ENCODE measurements at regions not wholly inside any gene's neighbourhood (a gene's known extent, or its start where the extent isn't known, plus 50 kb on each side); places are given as distances from the start of the nearest gene placed in this dataset.

GRCh38 chr14:48584031-48584430 lies 908.6 kb upstream of the MDGA2 start:
- DNase-seq, result no peak
- no peaks in the 10 kb centered on the region for H3K36me3 ChIP-seq (replicated peaks in 1 of 2; ENCODE audit: control insufficient read depth in 1 of 2, insufficient read depth in 2 of 2, low read length in 2 of 2)
- H3K4me2 ChIP-seq (replicated peaks; ENCODE audit: extremely low read depth, low read length, poor library complexity, severe bottlenecking), result no peak overlapping the region
- TF ChIP-seq CTCF (IDR thresholded peaks at IDR 0.05), result no peak
- no peaks in the 10 kb centered on the region for H3K79me2 ChIP-seq (ENCODE audit: insufficient read depth, low read length)
- Mint-ChIP-seq H3K9me3 (no peaks in the 10 kb centered on the region), H3K27me3 (ENCODE audit: low read depth in 3 of 3) (peaks cover 0 to 2% (median 0%) of the 10 kb centered on the region in 3 donors), H3K4me3 (no peak overlapping the region), H3K27ac (no peak overlapping the region), H3K4me1 (no peaks in the 10 kb centered on the region), H3K36me3 (no peaks in the 10 kb centered on the region)
- intact Hi-C loops (cut with micrococcal nuclease), result no loop called here
- H3K9me3 ChIP-seq (replicated peaks in 1 of 2; ENCODE audit: control insufficient read depth in 1 of 2, insufficient read depth in 1 of 2, low read length in 2 of 2), result peaks cover 0 to under 1% of the 10 kb centered on the region in 2 donors
- H3K9ac ChIP-seq (ENCODE audit: insufficient read depth, low read length, poor library complexity, severe bottlenecking), result no peak overlapping the region
- H3K27me3 ChIP-seq (ENCODE audit: control insufficient read depth in 2 of 2, insufficient read depth in 2 of 2, low read length in 2 of 2), result no peaks in the 10 kb centered on the region
- H4K20me1 ChIP-seq (ENCODE audit: insufficient read depth, low read length), result no peaks in the 10 kb centered on the region
- H3K4me1 ChIP-seq (ENCODE audit: control insufficient read depth in 1 of 2, insufficient read depth in 2 of 2, low read length in 2 of 2), result no peaks in the 10 kb centered on the region
- WGBS (ENCODE audit: insufficient coverage), result no CpG with 5 or more reads among the region's 2 CpGs
- no peak overlapping the region for H2AFZ ChIP-seq (ENCODE audit: insufficient read depth, low read depth, low read length, poor library complexity, severe bottlenecking)
- no peak overlapping the region for H3K27ac ChIP-seq (ENCODE audit: low read depth in 1 of 2, low read length in 2 of 2)
- no peak overlapping the region for H3K4me3 ChIP-seq (replicated peaks in 1 of 3; ENCODE audit: low read depth in 2 of 3, low read length in 3 of 3)

- no peak overlapping the region for H3K4me3 ChIP-seq (replicated peaks in 1 of 3; ENCODE audit: low read depth in 2 of 3, low read length in 3 of 3)
- no peaks in the 10 kb centered on the region for H3K27me3 ChIP-seq (ENCODE audit: control insufficient read depth in 2 of 2, insufficient read depth in 2 of 2, low read length in 2 of 2)
- H3K9me3 ChIP-seq (replicated peaks in 1 of 2; ENCODE audit: control insufficient read depth in 1 of 2, insufficient read depth in 1 of 2, low read length in 2 of 2), result no peaks in the 10 kb centered on the region
- Mint-ChIP-seq H3K4me3 (no peak overlapping the region), H3K27me3 (ENCODE audit: low read depth in 3 of 3) (peaks cover 0 to 2% (median 0%) of the 10 kb centered on the region in 3 donors), H3K9me3 (peaks cover 0 to 3% (median 0%) of the 10 kb centered on the region in 7 donors), H3K36me3 (no peaks in the 10 kb centered on the region), H3K4me1 (no peaks in the 10 kb centered on the region), H3K27ac (no peak overlapping the region)
- H2AFZ ChIP-seq (ENCODE audit: insufficient read depth, low read depth, low read length, poor library complexity, severe bottlenecking), result no peak overlapping the region
- H3K27ac ChIP-seq (ENCODE audit: low read depth in 1 of 2, low read length in 2 of 2), result no peak overlapping the region
- H3K79me2 ChIP-seq (ENCODE audit: insufficient read depth, low read length), result no peaks in the 10 kb centered on the region
- WGBS (ENCODE audit: insufficient coverage), result no CpG with 5 or more reads among the region's 2 CpGs
- intact Hi-C loops (cut with micrococcal nuclease), result no loop called here
- H4K20me1 ChIP-seq (ENCODE audit: insufficient read depth, low read length), result no peaks in the 10 kb centered on the region
- H3K4me2 ChIP-seq (replicated peaks; ENCODE audit: extremely low read depth, low read length, poor library complexity, severe bottlenecking), result no peak overlapping the region
- TF ChIP-seq CTCF (IDR thresholded peaks at IDR 0.05), result no peak
- no peak overlapping the region for H3K9ac ChIP-seq (ENCODE audit: insufficient read depth, low read length, poor library complexity, severe bottlenecking)
- H3K36me3 ChIP-seq (replicated peaks in 1 of 2; ENCODE audit: control insufficient read depth in 1 of 2, insufficient read depth in 2 of 2, low read length in 2 of 2), result no peaks in the 10 kb centered on the region
- no peaks in the 10 kb centered on the region for H3K4me1 ChIP-seq (ENCODE audit: control insufficient read depth in 1 of 2, insufficient read depth in 2 of 2, low read length in 2 of 2)
- DNase-seq, result no peak
Observed at GRCh38 chr14:48582938-48583337, 907.5 kb upstream of the MDGA2 start.
